ENCODE measurements at regions not wholly inside any gene's neighbourhood (a gene's known extent, or its start where the extent isn't known, plus 50 kb on each side); places are given as distances from the start of the nearest gene placed in this dataset.
"Not testable (repeated sequence)": the region's sequence is repeated elsewhere in the genome, so short reads cannot be mapped to it uniquely, and the experiment has no call there.

DNA sequence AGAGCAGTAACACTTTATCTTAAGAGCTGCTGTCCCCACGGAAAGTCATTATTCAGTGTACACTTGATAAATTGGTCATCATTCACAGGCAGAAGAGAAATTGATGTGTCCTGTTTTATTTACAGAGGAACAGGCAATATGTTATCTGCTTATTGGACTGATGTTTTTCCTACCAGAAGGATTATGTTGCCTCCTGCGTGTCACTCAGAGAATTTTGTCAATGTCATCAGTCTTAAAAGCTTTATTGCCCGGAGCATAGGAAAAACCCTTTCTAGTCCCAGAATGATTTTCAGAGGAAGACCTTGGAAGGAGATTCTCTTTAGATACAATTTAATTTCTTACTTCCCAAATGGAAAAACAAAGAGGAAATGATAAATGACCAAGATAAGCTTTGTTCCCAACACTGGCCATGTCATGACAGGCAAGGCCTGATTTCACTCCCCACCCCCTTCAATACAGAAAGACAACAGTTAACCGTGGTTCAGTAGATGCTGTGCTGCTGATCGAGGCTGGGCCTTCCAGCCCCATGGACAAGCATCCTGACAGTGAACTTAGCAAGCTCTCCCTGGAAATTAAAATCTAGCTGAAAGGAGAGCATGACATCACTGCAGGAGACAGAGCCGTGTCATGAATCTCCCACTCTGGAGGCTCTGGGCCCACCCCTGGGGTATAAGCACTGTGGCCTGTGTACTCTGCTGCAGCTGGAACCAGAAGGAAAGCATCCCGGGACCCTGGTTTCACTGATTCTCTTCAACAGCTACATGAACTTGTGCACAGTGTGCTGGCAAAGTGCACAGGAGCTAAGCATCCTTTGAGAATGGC lies 118.8 kb upstream of the LYZL2 start:
- TF ChIP-seq, protein P1, sequence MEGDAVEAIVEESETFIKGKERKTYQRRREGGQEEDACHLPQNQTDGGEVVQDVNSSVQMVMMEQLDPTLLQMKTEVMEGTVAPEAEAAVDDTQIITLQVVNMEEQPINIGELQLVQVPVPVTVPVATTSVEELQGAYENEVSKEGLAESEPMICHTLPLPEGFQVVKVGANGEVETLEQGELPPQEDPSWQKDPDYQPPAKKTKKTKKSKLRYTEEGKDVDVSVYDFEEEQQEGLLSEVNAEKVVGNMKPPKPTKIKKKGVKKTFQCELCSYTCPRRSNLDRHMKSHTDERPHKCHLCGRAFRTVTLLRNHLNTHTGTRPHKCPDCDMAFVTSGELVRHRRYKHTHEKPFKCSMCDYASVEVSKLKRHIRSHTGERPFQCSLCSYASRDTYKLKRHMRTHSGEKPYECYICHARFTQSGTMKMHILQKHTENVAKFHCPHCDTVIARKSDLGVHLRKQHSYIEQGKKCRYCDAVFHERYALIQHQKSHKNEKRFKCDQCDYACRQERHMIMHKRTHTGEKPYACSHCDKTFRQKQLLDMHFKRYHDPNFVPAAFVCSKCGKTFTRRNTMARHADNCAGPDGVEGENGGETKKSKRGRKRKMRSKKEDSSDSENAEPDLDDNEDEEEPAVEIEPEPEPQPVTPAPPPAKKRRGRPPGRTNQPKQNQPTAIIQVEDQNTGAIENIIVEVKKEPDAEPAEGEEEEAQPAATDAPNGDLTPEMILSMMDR (IDR thresholded peaks at IDR 0.05; ENCODE audit: borderline replicate concordance, insufficient read depth, low read depth, low read length), result no peak
- H3K4me3 ChIP-seq (ENCODE audit: low read depth, low read length), result no peak overlapping the region

DNA sequence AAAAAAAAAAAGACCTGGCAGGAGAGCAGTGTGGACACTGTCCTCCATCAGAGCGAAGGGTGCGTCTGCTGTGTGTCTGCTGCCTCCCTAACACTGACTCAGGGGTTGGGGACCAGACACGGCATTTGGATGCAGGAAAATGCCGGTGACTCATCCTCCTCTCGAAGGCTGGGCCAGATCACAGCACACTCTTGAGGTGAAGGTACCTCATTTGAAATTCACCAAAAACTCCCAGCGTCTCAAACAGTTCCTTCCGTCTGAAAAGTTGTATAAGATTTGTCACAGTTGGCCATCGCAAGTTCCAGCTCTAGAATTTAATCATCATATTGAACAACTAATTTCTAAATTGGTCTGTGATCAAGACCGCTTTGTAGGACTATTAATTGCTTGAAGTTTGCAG lies 118.1 kb upstream of the LYZL2 start:
- TF ChIP-seq, protein P1 (IDR thresholded peaks at IDR 0.05; ENCODE audit: borderline replicate concordance, insufficient read depth, low read depth, low read length), result no peak
- H3K4me3 ChIP-seq (ENCODE audit: low read depth, low read length), result no peak overlapping the region

DNA sequence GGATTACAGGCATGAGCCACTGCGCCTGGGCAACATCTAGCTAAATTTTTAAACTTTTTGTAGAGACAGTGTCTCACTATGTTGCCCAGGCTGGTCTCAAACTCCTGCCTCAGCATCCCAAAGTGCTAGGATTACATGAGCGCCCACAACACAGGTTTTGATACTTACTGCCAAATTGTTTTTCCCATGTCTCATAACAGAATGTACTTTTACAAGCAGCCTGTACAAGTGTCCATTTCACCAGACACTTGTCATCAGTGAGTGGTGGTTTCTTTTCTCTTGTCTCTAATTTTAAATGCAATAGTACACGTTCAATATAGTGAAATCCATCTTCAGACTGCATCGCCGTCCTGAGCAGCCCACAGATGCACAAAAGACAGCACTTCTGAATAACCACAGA lies 116.4 kb upstream of the LYZL2 start:
- TF ChIP-seq, protein P1 (IDR thresholded peaks at IDR 0.05; ENCODE audit: borderline replicate concordance, insufficient read depth, low read depth, low read length), result no peak
- H3K4me3 ChIP-seq (ENCODE audit: low read depth, low read length), result no peak overlapping the region

DNA sequence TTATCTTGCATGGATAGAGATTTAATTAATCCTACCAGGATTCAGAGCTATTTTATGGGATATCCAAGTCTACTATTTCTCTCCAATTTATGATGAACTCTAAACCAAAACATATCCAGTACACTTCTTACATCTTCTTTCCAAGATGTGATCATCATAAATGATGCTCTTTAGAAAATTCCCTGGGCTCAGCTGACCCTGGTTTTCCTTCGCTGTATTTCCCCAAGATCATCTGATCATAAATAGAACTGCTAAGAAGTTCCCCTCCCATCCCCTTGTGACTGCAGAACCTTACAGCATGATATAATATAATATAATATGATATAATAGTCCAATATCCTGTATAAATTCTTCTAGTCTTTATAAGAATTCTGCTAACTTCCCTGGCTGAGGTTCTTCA lies 114.6 kb upstream of the LYZL2 start:
- TF ChIP-seq, protein P1 (IDR thresholded peaks at IDR 0.05; ENCODE audit: borderline replicate concordance, insufficient read depth, low read depth, low read length), result no peak
- no peak overlapping the region for H3K4me3 ChIP-seq (ENCODE audit: low read depth, low read length)

DNA sequence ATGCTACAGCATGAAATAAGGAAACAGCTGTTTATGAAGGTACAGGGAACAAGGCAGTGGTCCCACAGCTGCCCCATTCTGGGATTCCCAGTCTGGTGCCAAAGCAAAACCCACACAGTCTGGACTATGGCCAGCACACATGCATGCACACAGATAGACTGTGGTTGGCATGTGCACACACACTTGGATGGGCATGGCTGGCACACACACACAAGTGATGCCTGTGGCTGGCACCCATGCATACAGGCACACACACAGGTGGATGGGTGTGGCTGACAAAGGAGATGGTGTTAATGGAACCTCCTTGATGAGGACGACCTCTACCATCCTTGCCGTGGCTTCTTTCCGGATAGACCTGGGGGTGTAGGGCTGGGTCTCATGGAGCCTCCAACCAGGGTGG lies 114.0 kb upstream of the LYZL2 start:
- TF ChIP-seq, protein P1 (IDR thresholded peaks at IDR 0.05; ENCODE audit: borderline replicate concordance, insufficient read depth, low read depth, low read length), result no peak

DNA sequence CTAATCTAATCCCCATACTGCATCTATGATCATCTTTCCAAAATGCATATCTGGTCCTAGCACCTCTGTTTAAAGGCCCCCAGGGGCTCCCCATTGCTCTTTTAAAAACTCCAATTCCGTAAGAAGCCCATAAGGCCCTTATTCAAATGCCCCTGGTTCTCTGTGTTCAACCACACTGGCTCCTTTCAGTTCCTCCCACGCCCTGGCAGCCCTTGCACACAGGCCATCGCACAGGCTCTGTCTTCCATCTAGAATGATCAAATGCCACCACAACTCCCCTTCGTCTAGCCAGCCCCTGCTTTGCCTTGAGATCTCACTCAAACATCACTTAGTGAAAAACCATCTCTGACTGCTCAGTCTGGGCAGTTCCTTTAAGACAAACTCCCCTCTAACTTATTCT lies 112.9 kb upstream of the LYZL2 start:
- no peak overlapping the region for H3K4me3 ChIP-seq (ENCODE audit: low read depth, low read length)
- TF ChIP-seq, protein P1 (IDR thresholded peaks at IDR 0.05; ENCODE audit: borderline replicate concordance, insufficient read depth, low read depth, low read length), result no peak

More for the DNA sequence above, 114.0 kb upstream of the LYZL2 start:
- no peak overlapping the region for H3K4me3 ChIP-seq (ENCODE audit: low read depth, low read length)

DNA sequence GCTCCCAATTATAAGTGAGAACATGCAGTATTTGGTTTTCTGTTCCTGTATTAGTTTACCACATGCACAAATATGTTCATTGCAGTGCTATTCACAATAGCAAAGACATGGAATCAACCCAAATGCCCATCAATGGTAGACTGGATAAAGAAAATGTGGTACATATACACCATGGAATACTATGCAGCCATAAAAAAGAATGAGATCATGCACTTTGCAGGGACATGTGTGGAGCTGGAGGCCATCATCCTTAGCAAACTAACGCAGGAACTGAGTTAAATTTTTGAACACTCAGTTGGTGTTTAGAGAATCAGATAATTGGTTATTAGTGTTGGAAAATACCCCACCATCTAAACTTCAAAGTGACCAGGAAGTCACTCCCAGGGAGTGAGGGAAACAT lies 111.2 kb upstream of the LYZL2 start:
- H3K4me3 ChIP-seq (ENCODE audit: low read depth, low read length), result not testable (repeated sequence)
